ENCODE measurements at regions not wholly inside any gene's neighbourhood (a gene's known extent, or its start where the extent isn't known, plus 50 kb on each side); places are given as distances from the start of the nearest gene placed in this dataset.

- TF ChIP-seq POLR2AphosphoS5 (IDR thresholded peaks at IDR 0.05) (no peak), POLR2A (IDR thresholded peaks at IDR 0.05) (no peak)
- TF ChIP-seq, protein P1, sequence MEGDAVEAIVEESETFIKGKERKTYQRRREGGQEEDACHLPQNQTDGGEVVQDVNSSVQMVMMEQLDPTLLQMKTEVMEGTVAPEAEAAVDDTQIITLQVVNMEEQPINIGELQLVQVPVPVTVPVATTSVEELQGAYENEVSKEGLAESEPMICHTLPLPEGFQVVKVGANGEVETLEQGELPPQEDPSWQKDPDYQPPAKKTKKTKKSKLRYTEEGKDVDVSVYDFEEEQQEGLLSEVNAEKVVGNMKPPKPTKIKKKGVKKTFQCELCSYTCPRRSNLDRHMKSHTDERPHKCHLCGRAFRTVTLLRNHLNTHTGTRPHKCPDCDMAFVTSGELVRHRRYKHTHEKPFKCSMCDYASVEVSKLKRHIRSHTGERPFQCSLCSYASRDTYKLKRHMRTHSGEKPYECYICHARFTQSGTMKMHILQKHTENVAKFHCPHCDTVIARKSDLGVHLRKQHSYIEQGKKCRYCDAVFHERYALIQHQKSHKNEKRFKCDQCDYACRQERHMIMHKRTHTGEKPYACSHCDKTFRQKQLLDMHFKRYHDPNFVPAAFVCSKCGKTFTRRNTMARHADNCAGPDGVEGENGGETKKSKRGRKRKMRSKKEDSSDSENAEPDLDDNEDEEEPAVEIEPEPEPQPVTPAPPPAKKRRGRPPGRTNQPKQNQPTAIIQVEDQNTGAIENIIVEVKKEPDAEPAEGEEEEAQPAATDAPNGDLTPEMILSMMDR (IDR thresholded peaks at IDR 0.05 in 8 of 11, conservative IDR thresholded peaks at IDR 0.05 in 3 of 11): no peak
Measured at GRCh38 chr16:82287937-82288336, 117.9 kb upstream of the MPHOSPH6 start.
